WTC11 (cell line): ENCODE measurements at regions not wholly inside any gene's neighbourhood (a gene's known extent, or its start where the extent isn't known, plus 50 kb on each side); places are given as distances from the start of the nearest gene placed in this dataset.

Experiments used
- ATAC-seq: fragments of 200-7000 bp; cut with Tn5 transposase; 2 replicates; pipeline ENCODE4 v1.10.0; 2021; ENCODE audit warnings: mild to moderate bottlenecking, moderate library complexity
- CTCF ChIA-PET: fragments of 300-600 bp; sonication (Branson Sonifier 250); formaldehyde crosslinking; loops from one replicate; lab custom pipeline; 2021; ENCODE audit warnings: antibody characterized with exemption; lab: Charles Lee
- POLR2A ChIA-PET: fragments of 350-600 bp; sonication (Branson Sonifier 250); formaldehyde crosslinking; loops from one replicate; lab custom pipeline; 2021; ENCODE audit warnings: antibody characterized with exemption; lab: Charles Lee
- DNase-seq: peaks from one replicate; pipeline ENCODE4 v3.0.0; 2021; ENCODE audit warnings: low spot score
- H3K27ac Mint-ChIP-seq: 2 replicates; pipeline ENCODE4 v1.8.0; 2021; ENCODE audit warnings: mixed read lengths
- H3K27me3 Mint-ChIP-seq: 2 replicates; pipeline ENCODE4 v1.8.0; 2021; ENCODE audit warnings: low read depth, mild to moderate bottlenecking, moderate library complexity, mixed read lengths
- H3K36me3 Mint-ChIP-seq: 2 replicates; pipeline ENCODE4 v1.8.0; 2021; ENCODE audit warnings: mixed read lengths
- H3K4me1 Mint-ChIP-seq: 2 replicates; pipeline ENCODE4 v1.8.0; 2022; ENCODE audit warnings: mixed read lengths
- H3K4me3 Mint-ChIP-seq: 2 replicates; pipeline ENCODE4 v1.8.0; 2021; ENCODE audit warnings: mild to moderate bottlenecking, moderate library complexity, mixed read lengths
- H3K9me3 Mint-ChIP-seq: 2 replicates; pipeline ENCODE4 v1.8.0; 2021; ENCODE audit warnings: mixed read lengths
- ARID4B ChIP-seq: sonication (generic); formaldehyde crosslinking; IDR thresholded peaks from 2 replicates; pipeline ENCODE4 v1.8.0; 2023; ENCODE audit warnings: missing genetic modification reagents, mild to moderate bottlenecking, borderline replicate concordance
- ATF6 ChIP-seq: sonication (generic); formaldehyde crosslinking; IDR thresholded peaks from 2 replicates; pipeline ENCODE4 v1.8.1; 2023; ENCODE audit warnings: mild to moderate bottlenecking, missing genetic modification reagents
- CREB1 ChIP-seq: sonication (generic); formaldehyde crosslinking; IDR thresholded peaks from 2 replicates; pipeline ENCODE4 v1.8.0; 2023; ENCODE audit warnings: mild to moderate bottlenecking, missing genetic modification reagents
- E2F4 ChIP-seq: sonication (generic); formaldehyde crosslinking; IDR thresholded peaks from 2 replicates; pipeline ENCODE4 v1.8.1; 2022; ENCODE audit warnings: low read depth, mild to moderate bottlenecking, moderate library complexity, missing genetic modification reagents, borderline replicate concordance
- E2F5 ChIP-seq: sonication (generic); formaldehyde crosslinking; IDR thresholded peaks from 2 replicates; pipeline ENCODE4 v1.8.1; 2022; ENCODE audit warnings: mild to moderate bottlenecking, moderate library complexity, missing genetic modification reagents
- ETV6 ChIP-seq: sonication (generic); formaldehyde crosslinking; IDR thresholded peaks from 2 replicates; pipeline ENCODE4 v1.8.1; 2022; ENCODE audit warnings: mild to moderate bottlenecking, missing genetic modification reagents
- FOXJ3 ChIP-seq: sonication (generic); formaldehyde crosslinking; IDR thresholded peaks from 2 replicates; pipeline ENCODE4 v1.9.0; 2021; ENCODE audit warnings: missing genetic modification reagents, mild to moderate bottlenecking, borderline replicate concordance
- FOXK1 ChIP-seq: sonication (generic); formaldehyde crosslinking; IDR thresholded peaks from 2 replicates; pipeline ENCODE4 v1.8.0; 2022; ENCODE audit warnings: mild to moderate bottlenecking, moderate library complexity, missing genetic modification reagents
- FOXP1 ChIP-seq: sonication (generic); formaldehyde crosslinking; IDR thresholded peaks from 2 replicates; pipeline ENCODE4 v1.8.0; 2022; ENCODE audit warnings: missing genetic modification reagents, mild to moderate bottlenecking, moderate library complexity, borderline replicate concordance
- IRF1 ChIP-seq: sonication (generic); formaldehyde crosslinking; IDR thresholded peaks from 2 replicates; pipeline ENCODE4 v1.8.0; 2023; ENCODE audit warnings: missing genetic modification reagents
- JAZF1 ChIP-seq: fragments of 250-450 bp; sonication (Bioruptor Pico); IDR thresholded peaks from 2 replicates; pipeline ENCODE4 v1.9.0; 2021; ENCODE audit warnings: moderate library complexity, mild to moderate bottlenecking, inconsistent platforms
- JUN ChIP-seq: sonication (generic); formaldehyde crosslinking; IDR thresholded peaks from 2 replicates; pipeline ENCODE4 v1.8.0; 2023; ENCODE audit warnings: mild to moderate bottlenecking, missing genetic modification reagents
- MLX ChIP-seq: sonication (generic); formaldehyde crosslinking; IDR thresholded peaks from 2 replicates; pipeline ENCODE4 v1.8.1; 2023; ENCODE audit warnings: mild to moderate bottlenecking, missing genetic modification reagents, moderate library complexity
- MYBL2 ChIP-seq: sonication (generic); formaldehyde crosslinking; IDR thresholded peaks from 2 replicates; pipeline ENCODE4 v1.8.1; 2023; ENCODE audit warnings: mild to moderate bottlenecking, moderate library complexity, missing genetic modification reagents
- NFATC4 ChIP-seq: fragments of 250-450 bp; sonication (Bioruptor Pico); IDR thresholded peaks from 2 replicates; pipeline ENCODE4 v1.9.0; 2021; ENCODE audit warnings: mild to moderate bottlenecking
- NFE2L1 ChIP-seq: sonication (generic); formaldehyde crosslinking; IDR thresholded peaks from 2 replicates; pipeline ENCODE4 v1.8.1; 2023; ENCODE audit warnings: missing genetic modification reagents
- RELA ChIP-seq: sonication (generic); formaldehyde crosslinking; IDR thresholded peaks from 2 replicates; pipeline ENCODE4 v1.8.1; 2022; ENCODE audit warnings: missing genetic modification reagents, mild to moderate bottlenecking, borderline replicate concordance
- SOX15 ChIP-seq: fragments of 250-450 bp; sonication (Bioruptor Pico); IDR thresholded peaks from 2 replicates; pipeline ENCODE4 v1.9.0; 2021; ENCODE audit warnings: mild to moderate bottlenecking
- TEAD4 ChIP-seq: sonication (generic); formaldehyde crosslinking; IDR thresholded peaks from 2 replicates; pipeline ENCODE4 v1.8.0; 2022; ENCODE audit warnings: mild to moderate bottlenecking, missing genetic modification reagents
- ZNF121 ChIP-seq: sonication (generic); formaldehyde crosslinking; IDR thresholded peaks from 2 replicates; pipeline ENCODE4 v1.8.0; 2023; ENCODE audit warnings: missing genetic modification reagents
- ZNF138 ChIP-seq: sonication (generic); formaldehyde crosslinking; conservative IDR thresholded peaks from 2 replicates; pipeline ENCODE4 v1.8.1; 2022; ENCODE audit warnings: mild to moderate bottlenecking, moderate library complexity, missing genetic modification reagents
- ZNF232 ChIP-seq: sonication (generic); formaldehyde crosslinking; IDR thresholded peaks from 2 replicates; pipeline ENCODE4 v1.8.0; 2022; ENCODE audit warnings: mild to moderate bottlenecking, missing genetic modification reagents
- ZNF317 ChIP-seq: sonication (generic); formaldehyde crosslinking; IDR thresholded peaks from 2 replicates; pipeline ENCODE4 v1.8.1; 2023; ENCODE audit warnings: low read depth, mild to moderate bottlenecking, moderate library complexity, missing genetic modification reagents, borderline replicate concordance
- TF ChIP-seq, protein P1 (sequence below): sonication (generic); formaldehyde crosslinking; conservative IDR thresholded peaks from 2 replicates; pipeline ENCODE4 v1.8.1; 2023; ENCODE audit warnings: mild to moderate bottlenecking, low read depth, missing genetic modification reagents, moderate library complexity

GRCh38 chr10:130512936-130513335 is 376.7 kb downstream of the GLRX3 start:
- TF ChIP-seq, protein P1, sequence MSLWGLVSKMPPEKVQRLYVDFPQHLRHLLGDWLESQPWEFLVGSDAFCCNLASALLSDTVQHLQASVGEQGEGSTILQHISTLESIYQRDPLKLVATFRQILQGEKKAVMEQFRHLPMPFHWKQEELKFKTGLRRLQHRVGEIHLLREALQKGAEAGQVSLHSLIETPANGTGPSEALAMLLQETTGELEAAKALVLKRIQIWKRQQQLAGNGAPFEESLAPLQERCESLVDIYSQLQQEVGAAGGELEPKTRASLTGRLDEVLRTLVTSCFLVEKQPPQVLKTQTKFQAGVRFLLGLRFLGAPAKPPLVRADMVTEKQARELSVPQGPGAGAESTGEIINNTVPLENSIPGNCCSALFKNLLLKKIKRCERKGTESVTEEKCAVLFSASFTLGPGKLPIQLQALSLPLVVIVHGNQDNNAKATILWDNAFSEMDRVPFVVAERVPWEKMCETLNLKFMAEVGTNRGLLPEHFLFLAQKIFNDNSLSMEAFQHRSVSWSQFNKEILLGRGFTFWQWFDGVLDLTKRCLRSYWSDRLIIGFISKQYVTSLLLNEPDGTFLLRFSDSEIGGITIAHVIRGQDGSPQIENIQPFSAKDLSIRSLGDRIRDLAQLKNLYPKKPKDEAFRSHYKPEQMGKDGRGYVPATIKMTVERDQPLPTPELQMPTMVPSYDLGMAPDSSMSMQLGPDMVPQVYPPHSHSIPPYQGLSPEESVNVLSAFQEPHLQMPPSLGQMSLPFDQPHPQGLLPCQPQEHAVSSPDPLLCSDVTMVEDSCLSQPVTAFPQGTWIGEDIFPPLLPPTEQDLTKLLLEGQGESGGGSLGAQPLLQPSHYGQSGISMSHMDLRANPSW (CRISPR knock-in tag) = no peak
- TF ChIP-seq ARID4B (CRISPR knock-in tag) (no peak), ZNF121 (no peak), ZNF317 (no peak), FOXK1 (CRISPR knock-in tag) (no peak), ZNF232 (no peak), FOXP1 (CRISPR knock-in tag) (no peak), E2F4 (CRISPR knock-in tag) (no peak), SOX15 (CRISPR knock-in tag) (no peak), MYBL2 (CRISPR knock-in tag) (no peak), ZNF138 (CRISPR knock-in tag) (no peak), NFE2L1 (no peak), CREB1 (no peak), JAZF1 (CRISPR knock-in tag) (no peak), NFATC4 (CRISPR knock-in tag) (no peak), IRF1 (CRISPR knock-in tag) (no peak), ETV6 (no peak)
- Mint-ChIP-seq H3K4me3 (no peak overlapping the region), H3K27ac (no peak overlapping the region), H3K9me3 (peaks cover 73% of the 10 kb centered on the region), H3K4me1 (no peaks in the 10 kb centered on the region), H3K27me3 (peaks cover 17% of the 10 kb centered on the region), H3K36me3 (peaks cover 78% of the 10 kb centered on the region)
- POLR2A ChIA-PET = no interaction called here
- CTCF ChIA-PET = no interaction called here
- ATAC-seq = no peak
- DNase-seq = no peak

DNA sequence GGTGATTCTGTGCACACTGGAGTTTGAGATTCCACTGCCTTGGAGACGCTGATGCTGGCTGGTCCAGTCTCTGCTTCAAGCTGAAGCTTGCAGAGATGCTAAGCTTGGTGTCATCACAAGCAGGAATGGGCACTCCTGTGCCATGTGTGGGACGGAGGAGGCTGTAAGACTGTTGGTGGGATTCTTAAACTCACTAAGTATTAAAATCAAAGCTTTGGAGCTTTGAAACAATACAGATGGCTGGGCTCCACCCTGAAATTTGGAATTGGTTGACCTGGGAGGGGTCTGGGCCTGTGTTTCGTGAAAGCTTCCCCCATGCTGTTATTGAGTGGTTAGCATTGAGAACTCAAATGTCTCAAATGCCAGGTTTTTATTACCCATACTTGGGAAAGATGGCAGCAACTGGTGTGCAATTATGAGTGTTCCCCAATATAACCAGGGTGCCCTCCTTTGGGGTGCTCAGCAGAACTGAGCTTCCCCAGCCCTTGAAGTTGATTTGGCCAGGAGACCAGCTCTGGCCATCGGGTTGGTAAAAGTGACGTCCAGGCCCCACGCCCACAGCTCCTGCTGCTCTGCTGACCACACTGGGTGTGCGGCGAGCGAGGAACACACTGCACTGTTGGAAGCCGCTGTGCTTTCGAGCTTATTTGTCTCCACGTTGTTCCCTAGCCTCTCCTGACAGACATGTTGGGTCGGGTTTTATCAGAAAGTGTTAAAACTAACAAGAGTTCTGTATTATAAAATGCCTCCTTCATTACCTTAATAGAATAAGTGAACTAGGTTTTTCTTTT is 377.7 kb downstream of the GLRX3 start:
- peaks cover 69% of the 10 kb centered on the region for H3K9me3 Mint-ChIP-seq
- no peak for ATAC-seq
- DNase-seq = no peak
- ChIA-PET CTCF (no interaction called here), POLR2A (no interaction called here)
- H3K4me3 Mint-ChIP-seq = no peak overlapping the region
- no peaks in the 10 kb centered on the region for H3K4me1 Mint-ChIP-seq
- H3K27ac Mint-ChIP-seq = no peak overlapping the region
- H3K36me3 Mint-ChIP-seq = peaks cover 74% of the 10 kb centered on the region
- peaks cover 17% of the 10 kb centered on the region for H3K27me3 Mint-ChIP-seq
- no peak for TF ChIP-seq ATF6 (CRISPR knock-in tag)
- no peak for TF ChIP-seq TEAD4 (CRISPR knock-in tag)
- TF ChIP-seq RELA = no peak
- no peak for TF ChIP-seq E2F5 (CRISPR knock-in tag)
- no peak for TF ChIP-seq MLX (CRISPR knock-in tag)
- TF ChIP-seq JUN (CRISPR knock-in tag) = no peak
- TF ChIP-seq FOXJ3 (CRISPR knock-in tag) = no peak
